ENCODE measurements at regions not wholly inside any gene's neighbourhood (a gene's known extent, or its start where the extent isn't known, plus 50 kb on each side); places are given as distances from the start of the nearest gene placed in this dataset.

DNA sequence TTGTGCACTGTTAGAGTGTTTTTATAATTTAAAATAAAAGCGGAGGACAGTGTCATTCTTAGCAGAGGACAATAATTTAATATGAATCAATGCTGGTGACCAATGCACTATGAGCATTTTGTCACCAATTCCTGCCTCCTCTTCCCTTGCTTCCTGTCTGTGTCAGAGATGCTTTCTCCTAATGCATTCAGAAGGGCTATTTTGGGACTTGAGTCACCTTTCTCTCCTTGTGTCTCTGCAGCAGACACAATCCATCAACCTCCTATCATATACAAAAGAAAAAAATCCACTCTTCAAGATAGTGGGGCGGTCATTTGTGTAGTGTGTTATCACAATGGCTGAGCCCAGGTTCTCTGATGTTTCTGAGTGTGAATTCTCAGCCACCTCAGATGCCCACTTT is 191.9 kb upstream of the VEPH1 start:
- H3K9me3 ChIP-seq: no peaks in the 10 kb centered on the region
- no peaks in the 10 kb centered on the region for H3K4me1 ChIP-seq (replicated peaks)
- no peaks in the 10 kb centered on the region for H3K36me3 ChIP-seq
- H3K4me3 ChIP-seq: no peak overlapping the region
- intact Hi-C loops (cut with DNase I): no loop called here
- no peak overlapping the region for H3K27ac ChIP-seq
- no peak for DNase-seq (ENCODE audit: low spot score)
- TF ChIP-seq, protein P1, sequence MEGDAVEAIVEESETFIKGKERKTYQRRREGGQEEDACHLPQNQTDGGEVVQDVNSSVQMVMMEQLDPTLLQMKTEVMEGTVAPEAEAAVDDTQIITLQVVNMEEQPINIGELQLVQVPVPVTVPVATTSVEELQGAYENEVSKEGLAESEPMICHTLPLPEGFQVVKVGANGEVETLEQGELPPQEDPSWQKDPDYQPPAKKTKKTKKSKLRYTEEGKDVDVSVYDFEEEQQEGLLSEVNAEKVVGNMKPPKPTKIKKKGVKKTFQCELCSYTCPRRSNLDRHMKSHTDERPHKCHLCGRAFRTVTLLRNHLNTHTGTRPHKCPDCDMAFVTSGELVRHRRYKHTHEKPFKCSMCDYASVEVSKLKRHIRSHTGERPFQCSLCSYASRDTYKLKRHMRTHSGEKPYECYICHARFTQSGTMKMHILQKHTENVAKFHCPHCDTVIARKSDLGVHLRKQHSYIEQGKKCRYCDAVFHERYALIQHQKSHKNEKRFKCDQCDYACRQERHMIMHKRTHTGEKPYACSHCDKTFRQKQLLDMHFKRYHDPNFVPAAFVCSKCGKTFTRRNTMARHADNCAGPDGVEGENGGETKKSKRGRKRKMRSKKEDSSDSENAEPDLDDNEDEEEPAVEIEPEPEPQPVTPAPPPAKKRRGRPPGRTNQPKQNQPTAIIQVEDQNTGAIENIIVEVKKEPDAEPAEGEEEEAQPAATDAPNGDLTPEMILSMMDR (IDR thresholded peaks at IDR 0.05): no peak
- TF ChIP-seq POLR2AphosphoS5 (IDR thresholded peaks at IDR 0.05): no peak
- TF ChIP-seq POLR2A (IDR thresholded peaks at IDR 0.05): no peak
- H3K27me3 ChIP-seq (replicated peaks; ENCODE audit: insufficient read depth): no peaks in the 10 kb centered on the region
- WGBS: 93% methylated on average over 2 of the region's 2 CpGs

DNA sequence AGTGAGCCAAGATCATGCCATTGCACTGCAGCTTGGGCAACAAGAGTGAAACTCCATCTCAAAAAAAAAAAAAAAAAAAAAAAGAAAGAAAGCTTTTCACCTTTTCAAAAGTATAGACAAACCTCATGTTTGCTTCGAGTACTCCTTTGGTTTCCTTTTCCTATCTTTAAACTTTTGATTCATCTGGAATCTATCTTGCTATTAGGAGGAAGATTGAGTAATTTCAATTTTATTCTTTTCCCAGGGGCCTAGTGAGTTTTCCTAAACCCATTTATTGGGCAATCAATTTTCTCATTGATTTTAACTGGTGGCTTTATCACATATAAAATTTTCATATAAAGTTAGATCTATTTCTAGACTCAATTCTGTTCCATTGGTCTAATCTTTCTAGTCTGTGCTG is 190.5 kb upstream of the VEPH1 start:
- no peak for DNase-seq (ENCODE audit: low spot score)
- Histone ChIP-seq H3K36me3 (no peaks in the 10 kb centered on the region), H3K4me3 (no peak overlapping the region), H3K4me1 (replicated peaks) (no peaks in the 10 kb centered on the region), H3K9me3 (no peaks in the 10 kb centered on the region), H3K27ac (no peak overlapping the region), H3K27me3 (replicated peaks; ENCODE audit: insufficient read depth) (no peaks in the 10 kb centered on the region)
- intact Hi-C loops (cut with DNase I): no loop called here
- TF ChIP-seq POLR2A (IDR thresholded peaks at IDR 0.05): no peak
- TF ChIP-seq, protein P1 (IDR thresholded peaks at IDR 0.05): no peak
- TF ChIP-seq POLR2AphosphoS5 (IDR thresholded peaks at IDR 0.05): no peak
- WGBS: 82% methylated on average over 1 of the region's 1 CpG

DNA sequence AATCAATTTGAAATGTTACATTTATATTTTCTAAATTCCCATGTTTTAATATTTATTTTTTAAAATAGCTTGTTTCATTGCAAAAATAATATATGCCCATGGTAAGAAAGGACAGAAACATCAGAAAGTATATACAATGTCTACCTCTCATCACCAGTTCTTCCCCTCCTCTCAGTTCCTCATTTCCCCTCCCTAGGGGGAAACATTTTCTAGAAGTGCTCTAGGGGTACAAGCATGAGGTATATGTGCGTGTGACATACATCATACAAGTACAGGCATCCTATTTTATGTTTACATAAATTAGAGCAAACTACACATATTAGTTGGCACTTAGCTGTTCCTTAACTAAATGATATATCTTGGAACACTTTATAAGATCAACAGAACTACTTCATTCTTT is 189.3 kb upstream of the VEPH1 start:
- H3K27me3 ChIP-seq (replicated peaks; ENCODE audit: insufficient read depth): no peaks in the 10 kb centered on the region
- no peaks in the 10 kb centered on the region for H3K4me1 ChIP-seq (replicated peaks)
- H3K36me3 ChIP-seq: no peaks in the 10 kb centered on the region
- H3K9me3 ChIP-seq: no peaks in the 10 kb centered on the region
- 93% methylated on average over 1 of the region's 1 CpG for WGBS
- intact Hi-C loops (cut with DNase I): no loop called here
- DNase-seq (ENCODE audit: low spot score): no peak
- no peak overlapping the region for H3K4me3 ChIP-seq
- TF ChIP-seq POLR2A (IDR thresholded peaks at IDR 0.05): no peak
- TF ChIP-seq, protein P1 (IDR thresholded peaks at IDR 0.05): no peak
- no peak for TF ChIP-seq POLR2AphosphoS5 (IDR thresholded peaks at IDR 0.05)
- no peak overlapping the region for H3K27ac ChIP-seq

DNA sequence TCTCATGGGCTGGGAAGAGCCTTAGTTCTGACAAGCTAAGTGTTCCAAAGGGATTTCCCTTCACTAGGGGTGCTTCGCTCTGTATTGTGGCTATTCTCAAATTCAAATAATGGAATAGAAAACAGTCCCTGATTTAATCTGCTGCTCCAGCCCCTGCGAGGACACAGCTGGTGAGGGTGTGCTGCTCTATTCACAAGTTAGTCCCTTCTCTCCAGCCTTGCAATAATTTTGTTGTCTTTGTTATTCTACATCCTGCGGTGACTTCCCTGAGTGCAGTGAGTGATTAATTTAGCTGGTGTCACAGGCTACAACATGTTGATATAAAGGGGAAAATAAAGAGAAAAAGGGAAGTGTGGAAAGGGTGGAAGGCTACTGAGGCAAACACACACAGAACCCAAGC is 180.5 kb upstream of the VEPH1 start:
- 68% methylated on average over 3 of the region's 3 CpGs for WGBS
- Histone ChIP-seq H3K4me3 (no peak overlapping the region), H3K36me3 (no peaks in the 10 kb centered on the region), H3K9me3 (no peaks in the 10 kb centered on the region), H3K27ac (no peak overlapping the region), H3K27me3 (replicated peaks; ENCODE audit: insufficient read depth) (no peaks in the 10 kb centered on the region), H3K4me1 (replicated peaks) (no peaks in the 10 kb centered on the region)
- intact Hi-C loops (cut with DNase I): no loop called here
- DNase-seq (ENCODE audit: low spot score): no peak
- TF ChIP-seq POLR2AphosphoS5 (IDR thresholded peaks at IDR 0.05) (no peak), POLR2A (IDR thresholded peaks at IDR 0.05) (no peak)

DNA sequence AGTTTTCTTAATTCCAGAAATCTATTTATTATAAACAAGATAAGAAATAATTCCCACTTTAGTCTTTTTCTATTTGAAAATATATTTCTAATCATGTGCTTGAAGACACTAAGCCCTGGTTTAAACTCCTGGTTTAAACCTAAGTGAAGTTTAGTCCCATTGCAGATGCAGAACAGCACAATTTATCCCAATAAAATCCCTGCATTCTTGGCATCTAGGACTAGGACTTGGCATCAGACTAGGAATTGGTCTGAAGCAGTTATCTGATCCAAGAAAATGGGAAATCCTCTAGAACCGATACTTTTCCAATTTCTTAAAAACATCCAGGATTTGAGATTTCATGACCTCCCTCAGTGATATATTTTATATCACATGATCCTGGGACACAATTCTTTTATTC is 168.8 kb upstream of the VEPH1 start:
- TF ChIP-seq POLR2AphosphoS5 (IDR thresholded peaks at IDR 0.05) (no peak), POLR2A (IDR thresholded peaks at IDR 0.05) (no peak)
- TF ChIP-seq, protein P1 (IDR thresholded peaks at IDR 0.05): no peak
- DNase-seq (ENCODE audit: low spot score): no peak
- Histone ChIP-seq H3K27me3 (replicated peaks; ENCODE audit: insufficient read depth) (no peaks in the 10 kb centered on the region), H3K9me3 (no peaks in the 10 kb centered on the region), H3K4me3 (no peak overlapping the region), H3K36me3 (no peaks in the 10 kb centered on the region), H3K27ac (no peak overlapping the region), H3K4me1 (replicated peaks) (no peaks in the 10 kb centered on the region)
- WGBS: 67% methylated on average over 1 of the region's 1 CpG
- intact Hi-C loops (cut with DNase I): no loop called here

Data from prostate gland (tissue), 2 donors.